NCI-H187 treated with DMSO at 0.1 percent for 48 hours (cell line): ENCODE measurements at regions not wholly inside any gene's neighbourhood (a gene's known extent, or its start where the extent isn't known, plus 50 kb on each side); places are given as distances from the start of the nearest gene placed in this dataset.
"Not testable (repeated sequence)": the region's sequence is repeated elsewhere in the genome, so short reads cannot be mapped to it uniquely, and the experiment has no call there.

Experiments used
- DNase-seq: peaks from one replicate; lab custom pipeline; 2025; lab: John Stamatoyannopoulos, UW

DNA sequence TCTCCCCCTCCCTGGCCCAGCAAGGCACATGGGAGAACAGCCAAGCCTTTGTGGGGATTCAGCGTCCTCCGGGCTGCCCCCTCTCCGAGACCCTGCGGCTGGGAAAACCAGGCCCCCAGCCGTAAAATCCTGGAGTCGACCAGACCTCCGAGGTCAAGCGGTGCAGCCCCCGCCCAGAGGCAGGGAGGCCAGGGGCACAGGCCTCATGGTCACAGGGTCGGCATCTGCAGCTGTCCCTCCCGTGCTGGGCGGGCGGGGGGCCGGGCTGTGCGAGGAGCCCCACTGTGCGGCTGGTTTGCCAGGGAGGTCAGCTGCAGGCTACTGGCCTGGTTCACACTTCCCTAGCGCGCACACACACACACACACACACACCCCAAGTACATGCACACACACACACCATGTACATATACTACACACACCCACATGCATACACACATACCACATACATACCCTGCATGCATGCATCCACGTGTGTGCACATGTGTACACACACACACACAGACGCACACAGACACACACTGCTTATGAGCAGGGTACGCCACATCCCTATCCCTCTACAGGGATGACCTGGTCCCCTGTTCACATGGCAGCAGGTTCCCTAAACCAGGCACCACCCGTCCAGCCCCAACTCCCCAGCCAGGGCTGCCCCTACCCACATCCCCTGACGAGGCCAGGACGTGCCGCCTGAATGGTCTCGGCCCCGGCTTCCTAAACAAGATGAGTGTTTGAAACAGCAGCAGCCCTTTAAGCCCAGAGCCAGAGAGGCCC, 108.9 kb upstream of the CIBAR2 start:
- DNase-seq, result no peak

DNA sequence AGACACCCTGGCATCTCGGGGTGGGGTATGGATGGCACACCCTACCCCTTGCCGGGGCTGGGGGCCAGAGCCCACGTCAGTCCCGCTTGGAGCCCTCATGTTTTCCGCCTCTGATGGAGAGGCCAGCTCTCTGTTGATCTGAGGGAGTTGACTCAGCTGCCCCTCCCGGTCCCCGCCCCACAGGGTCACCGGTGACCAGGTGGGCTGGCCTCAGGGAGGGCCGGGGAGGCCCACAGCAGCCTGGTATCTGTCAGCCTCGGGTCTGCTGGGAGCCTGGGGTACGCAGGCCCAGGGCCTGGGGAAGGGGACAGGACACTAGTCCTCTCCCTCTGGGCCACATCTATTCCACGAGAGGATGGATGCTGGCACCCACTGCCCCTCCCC, 109.5 kb upstream of the CIBAR2 start:
- DNase-seq, result no peak

DNA sequence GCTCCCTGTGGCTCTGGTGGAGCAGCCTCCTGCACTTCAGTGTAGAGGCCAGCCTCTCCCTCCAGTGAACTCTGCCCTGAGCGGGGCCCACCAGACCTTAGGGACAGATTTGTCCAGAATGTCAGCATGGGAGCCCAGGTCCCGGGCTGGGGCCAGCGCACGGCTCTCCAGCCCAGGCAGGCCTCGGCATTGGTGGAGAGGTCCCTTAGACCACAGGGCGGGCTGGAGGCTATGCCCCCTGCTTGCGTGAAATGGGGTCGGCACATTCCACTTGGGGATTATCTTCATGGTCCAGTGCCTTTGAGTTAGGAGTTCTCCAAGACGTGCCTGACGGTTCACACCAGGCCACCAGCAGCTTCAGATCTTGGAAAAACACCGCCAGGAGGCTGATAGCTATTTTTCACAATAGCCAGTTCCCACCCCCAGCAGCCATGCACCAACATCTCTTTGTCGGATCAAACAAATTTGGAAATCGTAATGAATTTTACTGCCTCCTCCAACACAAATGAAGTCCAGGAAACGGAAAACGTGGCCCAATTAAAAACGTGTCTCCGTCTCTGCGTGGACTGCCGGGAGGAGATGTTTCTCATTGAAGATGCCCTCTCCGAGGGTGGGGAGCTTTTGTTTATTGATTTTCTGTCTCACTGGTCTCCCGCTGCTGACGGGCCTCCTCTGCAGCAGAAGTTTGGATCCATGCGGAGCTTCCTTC, 110.0 kb upstream of the CIBAR2 start:
- DNase-seq, result no peak

DNA sequence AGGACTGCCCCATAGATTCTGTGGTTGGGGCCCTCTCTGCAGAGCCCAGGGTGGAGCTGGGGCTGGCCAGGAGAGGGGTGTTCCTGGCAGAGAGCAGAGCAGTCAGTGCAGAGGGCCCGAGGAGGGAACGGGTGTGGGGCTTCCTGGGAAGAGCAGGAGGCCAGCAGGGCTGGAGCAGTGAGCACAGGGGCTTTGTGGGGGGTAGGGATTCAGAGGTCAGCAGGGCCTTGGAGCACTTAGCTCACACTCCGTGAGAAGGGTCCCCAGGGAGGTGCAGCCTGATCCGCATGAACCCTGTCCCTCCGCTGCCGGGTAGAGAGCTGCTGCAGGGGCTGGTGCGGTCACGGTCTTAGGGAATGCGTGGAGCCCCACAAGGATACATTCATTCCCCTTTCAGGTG, 113.0 kb upstream of the CIBAR2 start:
- no peak for DNase-seq

DNA sequence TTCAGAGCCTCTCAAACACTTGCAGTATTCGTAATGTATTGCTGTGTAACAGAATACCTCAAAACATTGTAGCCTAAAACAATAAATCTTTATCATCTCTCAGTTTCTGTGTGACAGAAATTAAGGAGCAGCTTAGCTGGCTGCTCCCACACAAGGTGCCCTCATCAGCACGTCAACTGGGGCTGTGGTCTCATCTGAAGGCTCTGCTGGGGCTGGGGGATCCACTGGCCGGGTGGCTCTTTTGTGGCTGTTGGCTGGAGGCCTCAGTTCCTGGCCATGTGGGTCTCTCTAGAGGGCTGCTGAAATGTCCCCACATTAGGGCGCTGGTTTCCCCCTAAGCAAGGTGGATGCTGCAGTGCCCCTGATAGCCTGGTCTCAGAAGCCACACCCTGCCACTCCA, 113.4 kb upstream of the CIBAR2 start:
- DNase-seq, result no peak

DNA sequence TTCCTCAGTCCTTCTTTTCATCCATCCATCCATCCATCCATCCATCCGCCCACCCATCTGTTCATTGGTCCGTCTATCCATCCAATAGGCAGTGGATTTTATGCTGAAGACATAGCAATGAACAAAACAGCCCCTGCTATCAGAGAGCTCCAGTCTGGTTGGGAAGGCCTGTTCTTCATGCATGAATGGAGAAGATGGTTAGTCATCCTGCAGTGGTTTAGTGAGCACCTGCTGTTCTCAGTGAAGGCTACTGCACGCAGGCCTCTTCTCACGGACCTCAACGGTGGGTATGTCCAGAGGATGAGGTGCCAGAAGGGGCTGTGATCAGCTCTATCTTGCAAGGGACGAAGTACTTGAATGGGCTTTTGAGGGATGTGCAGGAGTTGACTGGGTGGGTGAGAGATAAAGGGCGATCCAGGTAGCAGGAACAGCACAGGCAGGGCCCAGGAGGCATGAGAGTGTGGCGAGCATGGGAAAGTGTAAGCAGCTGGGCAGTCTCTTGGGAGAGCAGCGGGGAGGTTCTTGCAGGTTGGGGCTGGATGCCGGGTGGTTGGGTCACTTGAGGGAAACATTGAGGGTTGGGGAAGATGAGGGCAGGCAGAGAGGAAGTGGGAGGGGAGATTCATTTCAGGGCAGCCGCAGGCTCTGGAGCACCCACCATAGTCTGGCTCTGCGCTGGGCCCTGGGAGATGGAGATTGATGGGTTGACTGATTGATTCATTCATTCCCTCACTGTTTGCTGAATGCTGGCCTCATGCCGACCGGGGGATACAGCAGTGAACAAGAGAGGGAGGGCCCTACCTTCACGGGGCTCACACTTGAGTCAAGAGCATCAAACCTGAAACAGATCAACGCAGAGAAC, 115.0 kb upstream of the CIBAR2 start:
- DNase-seq, result no peak

DNA sequence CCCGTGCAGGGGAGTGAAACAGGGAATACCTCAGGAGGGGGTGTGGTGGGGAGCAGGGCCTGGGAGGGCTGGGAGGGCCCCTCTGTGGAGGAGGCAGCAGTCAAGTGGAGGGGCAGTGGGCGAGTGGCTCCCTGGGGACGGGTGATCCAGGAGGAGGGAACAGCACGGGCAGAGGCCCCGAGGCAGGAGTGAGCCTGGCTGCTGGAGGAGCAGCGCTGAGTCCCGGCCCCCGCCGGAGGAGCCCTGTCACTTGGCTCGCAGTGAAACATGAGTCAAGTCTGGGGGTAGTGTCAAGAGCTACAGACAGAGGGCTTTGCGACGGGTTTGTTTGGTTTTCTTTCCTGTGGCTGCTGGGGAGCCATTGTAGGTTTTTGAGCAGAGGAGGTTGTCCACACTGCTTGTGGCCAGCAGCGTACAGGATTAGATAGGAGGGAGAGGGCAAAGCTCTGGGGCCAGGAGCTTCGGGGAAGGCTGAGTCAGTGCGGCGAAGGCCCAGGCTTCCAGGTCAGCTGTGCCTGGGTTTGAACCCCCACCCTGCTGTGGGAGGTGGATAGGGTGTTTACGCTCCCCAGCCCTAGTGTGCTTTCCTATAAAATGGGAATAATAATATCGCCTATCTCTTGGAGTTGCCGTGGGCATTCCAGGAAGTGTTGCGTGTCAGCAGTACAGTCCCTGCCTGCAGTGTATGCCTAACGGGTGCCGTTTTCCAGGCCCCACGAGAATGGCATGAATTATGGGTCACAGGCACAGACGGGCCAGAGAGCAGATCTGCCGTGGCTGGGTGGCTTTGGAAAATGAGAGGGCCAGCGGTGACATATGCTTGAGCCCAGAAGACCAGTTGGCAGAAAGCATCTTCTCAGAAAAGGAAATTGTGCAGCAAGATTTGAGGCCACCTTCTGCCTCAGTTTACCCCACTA, 115.9 kb upstream of the CIBAR2 start:
- no peak for DNase-seq

DNA sequence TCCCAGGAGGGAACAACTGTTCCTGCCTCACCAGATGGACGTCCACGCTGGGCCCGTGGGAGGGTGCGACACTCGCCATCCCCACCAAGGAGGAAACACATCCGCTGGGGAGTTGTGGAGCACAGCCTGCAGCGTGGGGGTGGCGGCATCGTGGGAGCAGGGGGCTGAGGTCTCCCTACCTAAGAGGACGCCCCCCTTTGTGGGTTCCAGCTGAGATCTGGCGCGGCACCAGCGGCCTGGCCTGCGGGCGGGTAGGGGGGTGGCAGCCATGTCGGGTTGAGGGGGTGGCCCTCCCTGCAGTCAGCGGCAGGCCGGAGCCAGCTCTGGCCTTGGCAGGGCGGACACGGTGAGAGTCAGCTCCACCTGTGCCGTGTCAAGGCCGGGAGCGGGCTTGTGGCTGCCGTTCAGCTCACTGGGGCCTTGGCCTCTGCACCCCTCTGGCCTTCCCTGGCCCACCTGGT, 116.7 kb upstream of the CIBAR2 start:
- DNase-seq, result no peak

DNA sequence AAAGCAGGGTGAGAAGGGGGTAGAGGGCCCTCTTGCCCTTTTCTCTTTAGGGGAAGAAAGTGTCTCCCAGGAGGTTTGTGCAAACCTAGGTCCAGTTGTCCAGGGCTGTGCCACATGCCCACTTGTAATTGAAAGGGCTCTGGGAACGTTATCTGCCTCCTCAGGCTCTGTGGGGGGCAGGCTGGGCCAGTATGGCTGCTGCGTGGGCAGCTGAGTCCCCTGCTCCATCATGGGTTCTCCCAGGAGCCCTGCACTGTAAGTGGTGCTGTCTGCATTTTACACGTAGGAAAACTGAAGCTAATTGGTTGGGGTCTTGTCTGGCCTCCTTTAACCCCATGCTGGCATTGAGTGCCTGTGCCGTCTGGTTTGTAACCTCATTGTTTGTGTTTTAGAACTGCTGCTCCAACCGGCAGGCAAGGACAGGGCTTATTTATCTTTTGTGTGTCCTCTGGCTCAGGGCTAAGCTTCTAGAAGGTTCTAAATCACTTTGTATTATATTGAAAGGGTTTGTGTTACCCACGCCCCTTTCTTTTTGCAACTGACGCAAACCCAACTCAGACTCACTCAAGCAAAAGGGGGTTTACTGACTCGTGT, 117.7 kb upstream of the CIBAR2 start:
- no peak for DNase-seq

DNA sequence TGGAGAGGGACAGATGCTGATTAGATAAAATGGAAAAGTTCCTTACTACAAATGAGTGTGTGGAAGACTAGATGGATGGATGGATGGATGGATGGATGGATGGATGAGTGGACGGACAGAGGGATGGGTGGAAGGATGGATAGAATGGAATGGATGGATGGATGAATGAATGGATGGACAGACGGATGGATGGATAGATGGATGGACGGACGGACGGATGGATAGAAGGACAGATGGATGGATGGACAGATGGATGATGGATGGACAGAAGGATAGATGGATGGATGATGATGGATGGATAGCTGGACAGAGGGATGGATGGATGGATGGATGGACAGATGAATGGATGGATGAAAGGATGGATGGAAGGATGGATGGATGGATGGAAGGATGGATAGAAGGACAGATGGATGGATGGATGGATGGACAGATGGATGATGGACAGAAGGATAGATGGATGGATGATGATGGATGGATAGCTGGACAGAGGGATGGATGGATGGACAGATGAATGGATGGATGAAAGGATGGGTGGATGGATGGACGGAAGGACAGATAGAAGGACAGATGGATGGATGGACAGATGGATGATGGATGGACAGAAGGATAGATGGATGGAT, 118.6 kb upstream of the CIBAR2 start:
- DNase-seq, result not testable (repeated sequence)

DNA sequence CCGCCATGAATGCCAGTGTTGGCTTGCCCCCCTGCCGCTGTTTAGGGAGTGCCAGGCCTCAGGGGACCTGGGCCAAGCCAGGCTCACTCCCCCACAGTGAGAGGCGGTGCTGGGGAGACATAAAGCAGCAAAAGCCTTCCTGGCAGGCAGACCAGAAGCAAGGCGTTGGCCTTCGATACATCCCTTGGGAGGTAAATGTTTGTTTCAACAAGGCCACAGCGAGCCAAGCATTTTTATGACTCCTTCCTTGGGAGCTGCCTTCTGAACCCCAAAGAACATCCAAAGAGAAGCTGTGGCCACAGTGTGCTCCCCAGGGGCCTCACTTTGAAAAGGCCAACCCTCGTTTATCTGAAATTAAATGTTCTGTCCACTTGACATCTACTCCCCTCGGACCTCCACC, 119.7 kb upstream of the CIBAR2 start:
- no peak for DNase-seq

DNA sequence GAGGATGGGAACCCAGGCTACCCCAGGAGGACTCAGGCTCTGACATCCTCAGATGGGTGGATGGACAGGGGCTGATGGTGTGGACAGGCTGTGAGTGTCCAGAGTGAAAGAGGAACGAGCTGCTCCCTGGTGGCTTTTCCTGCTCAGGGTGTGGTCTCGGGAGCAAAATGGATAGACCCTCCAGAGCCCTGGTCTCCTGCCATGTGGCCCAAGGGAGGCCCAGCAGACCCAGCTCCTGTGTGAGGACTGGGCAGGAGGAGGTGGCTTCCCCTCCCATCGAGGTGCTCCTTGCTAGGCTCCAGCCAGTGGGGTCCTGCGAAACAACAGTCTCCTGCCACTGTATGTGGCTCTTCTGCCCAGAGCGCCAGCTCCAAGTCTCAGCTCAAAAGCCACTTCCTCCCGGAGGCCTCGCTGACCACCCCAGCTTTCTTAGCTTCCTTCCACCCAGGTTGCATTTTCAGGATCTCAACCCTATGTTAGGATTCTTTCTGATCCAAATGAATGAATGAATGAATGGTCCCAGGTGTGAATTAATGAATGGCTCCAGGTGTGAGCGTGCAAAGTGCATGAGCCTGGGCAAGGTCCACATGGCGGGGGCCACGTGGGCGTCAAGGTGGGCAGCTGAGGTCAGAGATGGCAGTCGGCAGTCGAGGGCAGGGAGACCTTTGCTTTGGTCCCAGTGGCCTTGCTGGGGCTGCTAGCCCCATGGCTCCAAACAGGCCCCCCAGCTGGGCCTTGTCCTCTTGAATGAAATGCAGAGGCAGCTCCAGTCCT, 120.3 kb upstream of the CIBAR2 start:
- DNase-seq, result no peak

DNA sequence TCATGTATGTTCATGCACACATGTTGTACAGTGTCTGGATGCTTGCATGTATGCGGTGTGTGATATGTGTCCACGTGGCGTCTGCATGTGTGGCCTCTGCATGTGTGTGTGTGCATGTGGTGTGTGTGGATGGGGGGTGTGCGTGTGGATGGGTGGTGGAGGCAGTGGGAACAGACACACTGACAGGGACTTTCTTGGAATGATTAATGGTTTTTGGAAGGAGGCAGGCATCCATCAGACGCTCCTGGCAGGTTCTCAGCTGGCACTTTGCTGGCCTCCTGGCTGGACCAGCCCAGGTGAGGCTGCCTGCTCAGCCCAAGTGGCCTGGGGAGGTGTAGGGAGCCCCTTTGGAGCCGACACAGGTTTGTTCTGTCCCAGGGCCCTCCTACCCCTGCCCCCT, 121.2 kb upstream of the CIBAR2 start:
- DNase-seq, result no peak

DNA sequence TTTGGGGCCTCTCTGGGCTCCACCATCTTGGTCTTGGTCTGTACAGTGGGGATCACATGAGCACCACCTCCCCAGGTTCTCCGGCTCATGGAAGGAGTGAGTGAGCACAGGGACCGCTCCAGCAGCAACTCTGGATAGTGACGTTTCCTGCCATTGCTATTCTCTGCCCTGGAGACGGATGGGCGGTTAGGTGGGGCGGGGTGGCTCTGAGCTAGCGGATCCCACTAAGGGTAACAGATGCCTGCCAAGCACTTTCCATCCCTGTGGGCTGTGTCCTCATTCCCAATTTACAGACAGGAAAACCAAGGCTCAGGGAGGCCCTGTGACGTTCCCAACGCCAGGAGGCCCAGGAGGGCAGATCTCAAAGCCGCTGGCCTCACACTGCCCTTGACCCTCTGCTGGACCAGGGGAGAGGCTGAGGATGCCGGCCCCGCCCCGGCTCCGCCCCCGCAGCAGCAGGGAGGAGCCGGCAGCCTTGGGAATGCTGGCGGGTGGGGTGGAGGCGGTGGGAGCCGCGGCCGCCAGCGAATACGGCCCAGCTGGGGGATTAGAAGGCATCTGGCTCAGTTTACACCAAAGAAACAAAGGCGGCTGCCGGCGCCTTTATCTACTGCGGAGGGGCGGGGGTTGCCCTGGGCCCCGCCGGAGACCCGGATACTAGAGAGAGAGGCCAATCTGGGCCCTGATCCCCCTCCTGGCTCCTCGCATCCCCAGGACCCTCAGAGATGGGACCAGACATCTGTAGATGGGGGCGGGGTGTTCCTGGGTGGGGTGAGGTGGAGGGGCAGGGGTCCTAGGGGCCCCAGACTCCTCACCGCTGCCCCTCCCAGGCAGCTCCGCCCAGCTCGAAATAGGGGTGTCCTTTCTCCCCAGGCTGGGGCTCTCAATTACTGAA, 122.3 kb upstream of the CIBAR2 start:
- DNase-seq, result no peak

DNA sequence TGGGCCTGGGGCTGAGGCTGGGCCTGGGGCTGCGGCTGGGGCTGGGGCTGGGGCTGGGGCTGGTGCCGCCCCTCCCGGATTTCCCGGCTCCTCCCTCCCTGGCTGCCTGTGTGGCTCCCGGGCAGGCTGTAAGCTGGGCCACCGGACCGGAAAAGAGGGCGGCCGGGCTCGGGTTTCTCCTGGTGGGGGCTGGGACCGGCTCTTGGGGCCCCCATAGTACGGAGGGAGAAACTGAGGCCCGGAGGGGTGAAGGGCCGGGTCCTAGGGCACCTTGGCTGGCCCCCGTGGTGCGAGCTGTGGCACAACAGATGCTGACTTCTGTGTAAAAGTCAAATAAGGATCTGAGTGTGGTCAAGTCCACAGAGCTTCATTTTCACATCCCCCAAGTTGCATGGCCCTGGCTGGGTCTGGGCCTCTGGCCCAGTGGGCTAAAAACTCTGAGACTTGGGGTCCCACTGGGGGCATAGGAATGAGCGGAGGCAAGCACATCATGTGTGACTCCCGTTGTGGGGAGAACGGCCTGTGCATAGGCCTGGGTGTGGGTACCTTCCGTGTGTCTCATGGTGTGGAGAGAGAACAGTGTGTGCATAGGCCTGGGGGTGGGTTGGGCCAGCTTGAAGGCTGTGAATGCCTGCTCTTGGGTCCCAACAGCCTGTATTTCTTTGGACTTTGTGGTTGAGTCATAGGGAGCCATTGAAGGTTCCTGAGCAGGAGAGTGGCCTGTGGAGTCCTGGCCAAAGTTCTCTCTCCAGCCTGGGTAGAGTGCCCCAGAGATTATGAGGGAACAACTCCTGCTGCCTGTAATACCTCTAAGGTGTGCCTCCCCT, 123.9 kb upstream of the CIBAR2 start:
- no peak for DNase-seq

DNA sequence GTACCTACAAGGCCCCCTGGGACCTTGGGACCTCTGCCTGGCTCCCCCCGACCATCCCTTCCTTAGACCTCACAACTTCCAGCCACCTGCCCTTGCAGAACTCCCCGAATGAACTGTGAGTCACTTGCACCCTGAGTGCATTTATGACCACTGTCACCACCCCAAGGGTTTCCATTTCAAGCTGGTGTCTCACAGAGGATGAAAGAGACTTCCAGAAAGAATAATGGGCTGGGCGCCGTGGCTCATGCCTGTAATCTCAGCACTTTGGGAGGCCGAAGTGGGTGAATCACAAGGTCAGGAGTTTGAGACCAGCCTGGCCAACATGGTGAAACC, 124.5 kb upstream of the CIBAR2 start:
- no peak for DNase-seq

DNA sequence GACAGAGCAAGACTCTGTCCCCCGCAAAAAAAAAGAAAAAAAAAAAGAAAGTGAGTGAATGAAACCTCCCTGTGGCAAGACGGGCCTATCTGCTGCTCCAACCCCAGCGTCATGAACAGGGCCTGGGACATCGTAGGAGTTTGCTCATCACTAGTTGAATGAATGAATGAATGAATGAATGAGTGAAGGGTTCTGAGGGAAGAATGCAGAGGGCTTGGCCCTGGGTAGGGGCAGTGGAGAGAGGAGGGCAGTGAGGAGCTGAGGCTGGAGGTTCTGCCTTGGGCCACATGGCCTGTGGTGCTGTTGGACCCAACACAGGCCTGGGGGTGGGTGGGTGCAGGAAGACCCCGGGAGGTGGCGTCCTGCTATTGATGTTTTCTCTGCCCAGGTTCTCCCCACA, 125.5 kb upstream of the CIBAR2 start:
- no peak for DNase-seq

DNA sequence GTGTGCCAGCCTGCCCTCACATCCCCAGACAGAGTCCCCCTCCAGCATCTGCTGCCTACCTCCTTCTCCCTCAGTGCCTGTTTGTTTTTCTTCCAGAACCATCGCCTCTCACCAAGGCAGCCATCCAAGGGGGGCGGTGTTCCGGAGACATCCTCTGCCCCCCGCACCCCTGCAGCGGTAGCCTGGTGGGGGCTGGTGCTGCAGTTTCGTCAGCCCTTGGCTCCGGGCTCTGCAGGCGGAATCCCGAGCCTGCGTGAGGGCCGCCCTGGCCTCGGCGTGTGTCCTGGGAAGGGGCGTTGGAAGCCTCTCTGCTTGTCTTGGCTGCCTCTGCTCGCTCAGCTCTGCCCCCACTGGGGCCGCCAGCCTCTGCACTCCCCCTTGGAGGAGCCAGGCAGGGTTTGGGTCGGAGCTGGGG, 126.0 kb upstream of the CIBAR2 start:
- no peak for DNase-seq
